Cardiac fibroblast (primary cell): ENCODE measurements at regions not wholly inside any gene's neighbourhood (a gene's known extent, or its start where the extent isn't known, plus 50 kb on each side); places are given as distances from the start of the nearest gene placed in this dataset.

Source experiments
- DNase-seq, 2 donors: peaks; one replicate each; pipeline versions ENCODE4 v3.0.0 to v3.0.0-alpha.2; 2010; ENCODE audit warnings: low read depth in 2 of 2
- H3K4me3 ChIP-seq, 2 donors: replicated peaks in 1 of 2; 1 replicate in 1 of 2; 2 replicates in 1 of 2; pipeline ENCODE4 v1.5.1; 2011; ENCODE audit warnings: low read depth in 2 of 2, low read length in 2 of 2, mild to moderate bottlenecking in 2 of 2, moderate library complexity in 1 of 2
- CTCF ChIP-seq: IDR thresholded peaks from one replicate; pipeline ENCODE4 v1.5.1; 2011; ENCODE audit warnings: low read depth, mild to moderate bottlenecking, low read length, inconsistent platforms

- H3K4me3 ChIP-seq = no peak overlapping the region
- TF ChIP-seq CTCF = no peak
- no peak for DNase-seq
Measured at GRCh38 chr2:145739681-145740080, 1219.8 kb upstream of the ZEB2 start.

GRCh38 chr2:145736871-145737270 is 1217.0 kb upstream of the ZEB2 start:
- no peak for DNase-seq
- no peak for TF ChIP-seq CTCF
- no peak overlapping the region for H3K4me3 ChIP-seq

- no peak for TF ChIP-seq CTCF
- DNase-seq = no peak
- no peak overlapping the region for H3K4me3 ChIP-seq
Measured at GRCh38 chr2:145731467-145731866, 1211.5 kb upstream of the ZEB2 start.

GRCh38 chr2:145729993-145730770 is 1210.3 kb upstream of the ZEB2 start:
- no peak for DNase-seq
- no peak overlapping the region for H3K4me3 ChIP-seq
- no peak for TF ChIP-seq CTCF

GRCh38 chr2:145729481-145729880 is 1209.6 kb upstream of the ZEB2 start:
- no peak overlapping the region for H3K4me3 ChIP-seq
- DNase-seq = no peak
- TF ChIP-seq CTCF = no peak

GRCh38 chr2:145728511-145728910 is 1208.6 kb upstream of the ZEB2 start:
- no peak for DNase-seq
- H3K4me3 ChIP-seq = no peak overlapping the region
- no peak for TF ChIP-seq CTCF

- TF ChIP-seq CTCF = no peak
- H3K4me3 ChIP-seq = no peak overlapping the region
- no peak for DNase-seq
Measured at GRCh38 chr2:145725876-145726275, 1206.0 kb upstream of the ZEB2 start.
